ENCODE measurements at regions not wholly inside any gene's neighbourhood (a gene's known extent, or its start where the extent isn't known, plus 50 kb on each side); places are given as distances from the start of the nearest gene placed in this dataset.

DNA sequence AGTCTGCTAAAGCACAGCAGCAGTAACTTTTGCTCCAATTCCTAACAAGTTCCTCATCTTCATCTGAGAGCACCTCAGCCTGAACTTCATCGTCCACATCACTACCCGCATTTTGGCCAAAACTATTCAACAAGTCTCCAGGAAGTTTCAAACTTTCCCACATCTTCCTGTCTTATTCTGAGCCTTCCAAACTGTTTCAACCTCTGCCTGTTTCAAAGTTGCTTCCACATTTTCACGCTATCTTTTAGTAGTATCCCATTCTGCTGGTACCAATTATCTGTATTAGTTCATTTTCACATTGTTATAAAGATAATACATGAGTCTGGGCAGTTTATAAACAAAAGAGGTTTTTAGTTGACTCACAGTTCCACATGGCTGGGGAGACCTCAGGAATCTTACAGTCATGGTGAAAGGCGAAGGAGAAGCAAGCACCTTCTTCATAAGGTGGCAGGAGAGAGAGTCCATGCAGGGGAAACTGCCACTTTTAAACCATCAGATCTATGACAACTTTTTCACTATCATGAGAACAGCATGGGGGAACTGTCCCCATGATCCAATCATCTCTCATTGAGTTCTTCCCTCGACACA, 99.4 kb upstream of the GRIK2 start:
- TF ChIP-seq EZH2 (IDR thresholded peaks at IDR 0.05; ENCODE audit: low read depth, unreplicated experiment) = no peak
- no peak for TF ChIP-seq CREB1 (CRISPR knock-in tag; IDR thresholded peaks at IDR 0.05; ENCODE audit: low read depth)
- DNase-seq (ENCODE audit: low spot score) (no peak), ATAC-seq (no peak)
- Histone ChIP-seq H3K4me2 (no peak overlapping the region), H3K27ac (ENCODE audit: low read depth) (no peak overlapping the region), H3K4me1 (ENCODE audit: insufficient read depth) (no peaks in the 10 kb centered on the region), H3F3A (replicated peaks; ENCODE audit: low read depth) (no peaks in the 10 kb centered on the region), H3K27me3 (ENCODE audit: insufficient read depth) (no peaks in the 10 kb centered on the region), H4K20me1 (replicated peaks; ENCODE audit: insufficient read depth) (no peaks in the 10 kb centered on the region), H3K79me2 (replicated peaks; ENCODE audit: insufficient read depth) (no peaks in the 10 kb centered on the region), H3K9me2 (ENCODE audit: insufficient read depth) (no peaks in the 10 kb centered on the region), H3K4me3 (no peak overlapping the region), H3K36me3 (ENCODE audit: insufficient read depth) (no peaks in the 10 kb centered on the region), H2AFZ (no peak overlapping the region)
- Mint-ChIP-seq H3K27ac (no peak overlapping the region), H3K9me3 (peaks cover 25% of the 10 kb centered on the region), H3K4me3 (no peak overlapping the region), H3K4me1 (no peaks in the 10 kb centered on the region; the same call in 2 of the 3 replicates), H3K36me3 (ENCODE audit: low read depth) (peaks cover 23% of the 10 kb centered on the region), H3K27me3 (ENCODE audit: insufficient read depth, low read depth, poor library complexity) (no peaks in the 10 kb centered on the region)

DNA sequence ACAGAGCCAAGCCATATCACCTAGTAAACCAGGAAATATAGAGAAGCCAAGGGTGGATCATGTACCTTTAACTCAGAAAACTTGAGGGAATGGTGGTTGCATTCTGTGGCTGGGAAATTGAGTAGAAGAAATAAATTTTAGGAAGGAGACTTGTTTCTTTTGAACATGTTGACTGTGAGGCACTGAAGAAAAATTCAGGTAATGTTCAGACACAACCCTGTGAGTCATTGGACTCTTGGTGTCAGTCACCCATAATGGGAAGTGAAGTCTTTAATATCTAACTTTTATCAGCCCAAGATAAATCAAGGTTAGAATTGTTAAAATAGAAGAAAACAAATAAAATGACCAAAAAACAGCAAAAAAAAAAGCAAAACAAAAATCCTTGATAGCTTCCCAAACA, 98.8 kb upstream of the GRIK2 start:
- ATAC-seq = no peak
- no peak overlapping the region for H3K27ac ChIP-seq (ENCODE audit: low read depth)
- no peaks in the 10 kb centered on the region for H3K9me2 ChIP-seq (ENCODE audit: insufficient read depth)
- DNase-seq (ENCODE audit: low spot score) = no peak
- H3K4me1 ChIP-seq (ENCODE audit: insufficient read depth) = no peaks in the 10 kb centered on the region
- Mint-ChIP-seq H3K4me3 (no peak overlapping the region), H3K9me3 (peaks cover 25% of the 10 kb centered on the region), H3K36me3 (ENCODE audit: low read depth) (peaks cover 23% of the 10 kb centered on the region), H3K4me1 (no peaks in the 10 kb centered on the region; the same call in 2 of the 3 replicates), H3K27ac (no peak overlapping the region), H3K27me3 (ENCODE audit: insufficient read depth, low read depth, poor library complexity) (no peaks in the 10 kb centered on the region)
- H3K27me3 ChIP-seq (ENCODE audit: insufficient read depth) = no peaks in the 10 kb centered on the region
- no peak overlapping the region for H2AFZ ChIP-seq
- H3K79me2 ChIP-seq (replicated peaks; ENCODE audit: insufficient read depth) = no peaks in the 10 kb centered on the region
- H3F3A ChIP-seq (replicated peaks; ENCODE audit: low read depth) = no peaks in the 10 kb centered on the region
- TF ChIP-seq POLR2AphosphoS5 (IDR thresholded peaks at IDR 0.05; ENCODE audit: low read depth) = no peak
- no peak for TF ChIP-seq STAT1 (IDR thresholded peaks at IDR 0.05; ENCODE audit: unreplicated experiment)
- TF ChIP-seq EZH2phosphoT487 (IDR thresholded peaks at IDR 0.05; ENCODE audit: unreplicated experiment) = no peak
- no peaks in the 10 kb centered on the region for H3K36me3 ChIP-seq (ENCODE audit: insufficient read depth)
- no peak overlapping the region for H3K4me3 ChIP-seq
- H4K20me1 ChIP-seq (replicated peaks; ENCODE audit: insufficient read depth) = no peaks in the 10 kb centered on the region
- no peak overlapping the region for H3K4me2 ChIP-seq

DNA sequence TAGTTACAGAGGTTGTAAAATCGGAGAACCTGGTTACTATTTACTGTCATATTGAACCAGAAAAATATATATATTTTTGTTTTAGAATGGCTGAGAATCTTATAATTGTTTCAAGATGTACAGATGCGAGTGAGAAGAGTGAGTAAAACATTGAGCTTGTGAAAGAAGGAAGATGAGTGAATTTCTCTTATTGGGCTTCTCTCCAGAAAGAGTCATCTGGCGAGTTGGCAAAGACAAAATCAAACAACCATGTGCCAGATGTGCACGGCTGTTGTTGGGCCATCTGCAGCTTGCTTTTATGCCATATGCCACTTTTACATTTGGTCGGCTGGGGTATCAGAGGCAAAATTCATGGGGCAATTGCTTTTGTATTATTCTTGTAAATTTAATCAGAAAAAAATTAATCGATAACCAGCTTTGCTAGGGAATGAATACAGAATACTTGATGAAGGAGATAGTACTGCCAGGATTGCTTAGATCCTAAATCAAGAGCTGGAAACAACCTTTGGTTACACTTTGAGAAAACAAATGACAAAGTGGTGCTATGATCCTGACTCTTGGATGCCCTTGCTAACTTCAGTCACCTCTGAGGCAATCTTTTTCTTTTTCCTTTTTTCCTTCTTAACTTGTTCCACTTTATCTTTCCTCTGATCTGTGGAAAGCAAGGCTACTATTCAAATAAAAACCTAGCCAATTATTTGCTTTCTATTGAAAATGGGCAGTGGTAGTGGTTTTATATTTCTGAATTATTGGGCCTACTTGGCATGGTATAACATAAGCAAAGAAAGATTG, 97.1 kb upstream of the GRIK2 start:
- H3K36me3 Mint-ChIP-seq (ENCODE audit: low read depth) = peaks cover 23% of the 10 kb centered on the region
- H3K27ac Mint-ChIP-seq = no peak overlapping the region
- Histone ChIP-seq H3K4me3 (no peak overlapping the region), H3K4me2 (no peak overlapping the region), H3K36me3 (ENCODE audit: insufficient read depth) (no peaks in the 10 kb centered on the region), H4K20me1 (replicated peaks; ENCODE audit: insufficient read depth) (no peaks in the 10 kb centered on the region), H2AFZ (no peak overlapping the region), H3K27me3 (ENCODE audit: insufficient read depth) (no peaks in the 10 kb centered on the region), H3K27ac (ENCODE audit: low read depth) (no peak overlapping the region), H3K4me1 (ENCODE audit: insufficient read depth) (no peaks in the 10 kb centered on the region), H3F3A (replicated peaks; ENCODE audit: low read depth) (no peaks in the 10 kb centered on the region), H3K9me2 (ENCODE audit: insufficient read depth) (no peaks in the 10 kb centered on the region), H3K79me2 (replicated peaks; ENCODE audit: insufficient read depth) (no peaks in the 10 kb centered on the region)
- peaks cover 25% of the 10 kb centered on the region for H3K9me3 Mint-ChIP-seq
- H3K4me3 Mint-ChIP-seq = no peak overlapping the region
- ATAC-seq (no peak), DNase-seq (ENCODE audit: low spot score) (no peak)
- H3K4me1 Mint-ChIP-seq = peaks cover 3% of the 10 kb centered on the region; the same call in 2 of the 3 replicates
- no peaks in the 10 kb centered on the region for H3K27me3 Mint-ChIP-seq (ENCODE audit: insufficient read depth, low read depth, poor library complexity)
- TF ChIP-seq POLR2AphosphoS5 (IDR thresholded peaks at IDR 0.05; ENCODE audit: low read depth) (no peak), NANOG (IDR thresholded peaks at IDR 0.05; ENCODE audit: borderline replicate concordance) (no peak)
- TF ChIP-seq, protein P1, sequence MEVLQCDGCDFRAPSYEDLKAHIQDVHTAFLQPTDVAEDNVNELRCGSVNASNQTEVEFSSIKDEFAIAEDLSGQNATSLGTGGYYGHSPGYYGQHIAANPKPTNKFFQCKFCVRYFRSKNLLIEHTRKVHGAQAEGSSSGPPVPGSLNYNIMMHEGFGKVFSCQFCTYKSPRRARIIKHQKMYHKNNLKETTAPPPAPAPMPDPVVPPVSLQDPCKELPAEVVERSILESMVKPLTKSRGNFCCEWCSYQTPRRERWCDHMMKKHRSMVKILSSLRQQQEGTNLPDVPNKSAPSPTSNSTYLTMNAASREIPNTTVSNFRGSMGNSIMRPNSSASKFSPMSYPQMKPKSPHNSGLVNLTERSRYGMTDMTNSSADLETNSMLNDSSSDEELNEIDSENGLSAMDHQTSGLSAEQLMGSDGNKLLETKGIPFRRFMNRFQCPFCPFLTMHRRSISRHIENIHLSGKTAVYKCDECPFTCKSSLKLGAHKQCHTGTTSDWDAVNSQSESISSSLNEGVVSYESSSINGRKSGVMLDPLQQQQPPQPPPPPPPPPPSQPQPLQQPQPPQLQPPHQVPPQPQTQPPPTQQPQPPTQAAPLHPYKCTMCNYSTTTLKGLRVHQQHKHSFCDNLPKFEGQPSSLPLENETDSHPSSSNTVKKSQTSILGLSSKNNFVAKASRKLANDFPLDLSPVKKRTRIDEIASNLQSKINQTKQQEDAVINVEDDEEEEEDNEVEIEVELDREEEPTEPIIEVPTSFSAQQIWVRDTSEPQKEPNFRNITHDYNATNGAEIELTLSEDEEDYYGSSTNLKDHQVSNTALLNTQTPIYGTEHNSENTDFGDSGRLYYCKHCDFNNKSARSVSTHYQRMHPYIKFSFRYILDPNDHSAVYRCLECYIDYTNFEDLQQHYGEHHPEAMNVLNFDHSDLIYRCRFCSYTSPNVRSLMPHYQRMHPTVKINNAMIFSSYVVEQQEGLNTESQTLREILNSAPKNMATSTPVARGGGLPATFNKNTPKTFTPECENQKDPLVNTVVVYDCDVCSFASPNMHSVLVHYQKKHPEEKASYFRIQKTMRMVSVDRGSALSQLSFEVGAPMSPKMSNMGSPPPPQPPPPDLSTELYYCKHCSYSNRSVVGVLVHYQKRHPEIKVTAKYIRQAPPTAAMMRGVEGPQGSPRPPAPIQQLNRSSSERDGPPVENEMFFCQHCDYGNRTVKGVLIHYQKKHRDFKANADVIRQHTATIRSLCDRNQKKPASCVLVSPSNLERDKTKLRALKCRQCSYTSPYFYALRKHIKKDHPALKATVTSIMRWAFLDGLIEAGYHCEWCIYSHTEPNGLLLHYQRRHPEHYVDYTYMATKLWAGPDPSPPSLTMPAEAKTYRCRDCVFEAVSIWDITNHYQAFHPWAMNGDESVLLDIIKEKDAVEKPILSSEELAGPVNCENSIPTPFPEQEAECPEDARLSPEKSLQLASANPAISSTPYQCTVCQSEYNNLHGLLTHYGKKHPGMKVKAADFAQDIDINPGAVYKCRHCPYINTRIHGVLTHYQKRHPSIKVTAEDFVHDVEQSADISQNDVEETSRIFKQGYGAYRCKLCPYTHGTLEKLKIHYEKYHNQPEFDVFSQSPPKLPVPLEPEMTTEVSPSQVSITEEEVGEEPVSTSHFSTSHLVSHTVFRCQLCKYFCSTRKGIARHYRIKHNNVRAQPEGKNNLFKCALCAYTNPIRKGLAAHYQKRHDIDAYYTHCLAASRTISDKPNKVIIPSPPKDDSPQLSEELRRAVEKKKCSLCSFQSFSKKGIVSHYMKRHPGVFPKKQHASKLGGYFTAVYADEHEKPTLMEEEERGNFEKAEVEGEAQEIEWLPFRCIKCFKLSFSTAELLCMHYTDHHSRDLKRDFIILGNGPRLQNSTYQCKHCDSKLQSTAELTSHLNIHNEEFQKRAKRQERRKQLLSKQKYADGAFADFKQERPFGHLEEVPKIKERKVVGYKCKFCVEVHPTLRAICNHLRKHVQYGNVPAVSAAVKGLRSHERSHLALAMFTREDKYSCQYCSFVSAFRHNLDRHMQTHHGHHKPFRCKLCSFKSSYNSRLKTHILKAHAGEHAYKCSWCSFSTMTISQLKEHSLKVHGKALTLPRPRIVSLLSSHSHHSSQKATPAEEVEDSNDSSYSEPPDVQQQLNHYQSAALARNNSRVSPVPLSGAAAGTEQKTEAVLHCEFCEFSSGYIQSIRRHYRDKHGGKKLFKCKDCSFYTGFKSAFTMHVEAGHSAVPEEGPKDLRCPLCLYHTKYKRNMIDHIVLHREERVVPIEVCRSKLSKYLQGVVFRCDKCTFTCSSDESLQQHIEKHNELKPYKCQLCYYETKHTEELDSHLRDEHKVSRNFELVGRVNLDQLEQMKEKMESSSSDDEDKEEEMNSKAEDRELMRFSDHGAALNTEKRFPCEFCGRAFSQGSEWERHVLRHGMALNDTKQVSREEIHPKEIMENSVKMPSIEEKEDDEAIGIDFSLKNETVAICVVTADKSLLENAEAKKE (CRISPR knock-in tag; IDR thresholded peaks at IDR 0.05) = no peak
